A673 (cell line): ENCODE measurements at regions not wholly inside any gene's neighbourhood (a gene's known extent, or its start where the extent isn't known, plus 50 kb on each side); places are given as distances from the start of the nearest gene placed in this dataset.

Experiments used
- BruUV-seq: library from RNA; stranded (reverse); fragments of 400-500 nt; replicated peaks from 2 replicates; lab custom pipeline; 2021; lab: Mats Ljungman, UMichigan
- CTCF ChIA-PET: fragments of 300-600 bp; sonication (Branson Sonifier 250); formaldehyde crosslinking; loops from one replicate; lab custom pipeline; 2022; ENCODE audit warnings: antibody characterized with exemption; lab: Charles Lee
- POLR2A ChIA-PET: fragments of 300-600 bp; sonication (Branson Sonifier 250); formaldehyde crosslinking; loops from one replicate; lab custom pipeline; 2022; ENCODE audit warnings: antibody characterized with exemption; ENCODE audit not compliant: low non-redundant PET; lab: Charles Lee
- DNase-seq: peaks from one replicate; pipeline ENCODE4 v3.0.0-alpha.2; 2015; ENCODE audit warnings: low spot score
- H3K27ac ChIP-seq: fragments of 200-600 bp; sonication (generic); 2 replicates; pipeline ENCODE4 v1.5.1; 2016; ENCODE audit warnings: mixed run types, low read depth, mild to moderate bottlenecking, mixed read lengths, antibody characterized with exemption, low read length; ENCODE audit not compliant: poor library complexity, severe bottlenecking
- H3K27me3 ChIP-seq: fragments of 200-600 bp; sonication (generic); replicated peaks from 2 replicates; pipeline ENCODE4 v1.6.1; 2017; ENCODE audit warnings: mixed run types, low read depth, mild to moderate bottlenecking, mixed read lengths, antibody characterized with exemption, low read length; ENCODE audit not compliant: insufficient read depth, poor library complexity
- H3K36me3 ChIP-seq: fragments of 200-600 bp; sonication (generic); 2 replicates; pipeline ENCODE4 v1.6.1; 2016; ENCODE audit warnings: mixed run types, mild to moderate bottlenecking, mixed read lengths, antibody characterized with exemption, low read length; ENCODE audit not compliant: insufficient read depth, poor library complexity, severe bottlenecking
- H3K4me1 ChIP-seq: fragments of 200-600 bp; sonication (generic); 2 replicates; pipeline ENCODE4 v1.6.1; 2017; ENCODE audit warnings: mixed run types, mild to moderate bottlenecking, mixed read lengths, antibody characterized with exemption, low read length; ENCODE audit not compliant: insufficient read depth, poor library complexity, severe bottlenecking
- H3K4me3 ChIP-seq: fragments of 200-600 bp; sonication (generic); 2 replicates; pipeline ENCODE4 v1.5.1; 2016; ENCODE audit warnings: low read depth, mixed run types, mild to moderate bottlenecking, mixed read lengths, low read length; ENCODE audit not compliant: poor library complexity, severe bottlenecking
- H3K9me3 ChIP-seq: fragments of 200-600 bp; sonication (generic); 2 replicates; pipeline ENCODE4 v1.6.1; 2016; ENCODE audit warnings: mixed run types, low read depth, mild to moderate bottlenecking, mixed read lengths, antibody characterized with exemption, low read length; ENCODE audit not compliant: poor library complexity, severe bottlenecking
- EZH2 ChIP-seq: fragments of 200-600 bp; sonication (generic); IDR thresholded peaks from 2 replicates; pipeline ENCODE4 v1.6.1; 2017; ENCODE audit warnings: borderline replicate concordance, low read depth, mild to moderate bottlenecking, mixed read lengths, antibody characterized with exemption, low read length; ENCODE audit not compliant: poor library complexity, severe bottlenecking
- intact Hi-C: fragments of 100-400 bp; cut with micrococcal nuclease; formaldehyde crosslinking; loops from one replicate; pipeline ENCODE4 v1.10.0; 2022; ENCODE audit not compliant: unreplicated experiment
- TF ChIP-seq, protein P1 (sequence below): fragments of 300-800, 200-600 bp; sonication (generic); conservative IDR thresholded peaks from 2 replicates; pipeline ENCODE4 v1.5.1; 2017; ENCODE audit warnings: low read depth, mild to moderate bottlenecking, antibody characterized with exemption, low read length, moderate library complexity, mixed read lengths

DNA sequence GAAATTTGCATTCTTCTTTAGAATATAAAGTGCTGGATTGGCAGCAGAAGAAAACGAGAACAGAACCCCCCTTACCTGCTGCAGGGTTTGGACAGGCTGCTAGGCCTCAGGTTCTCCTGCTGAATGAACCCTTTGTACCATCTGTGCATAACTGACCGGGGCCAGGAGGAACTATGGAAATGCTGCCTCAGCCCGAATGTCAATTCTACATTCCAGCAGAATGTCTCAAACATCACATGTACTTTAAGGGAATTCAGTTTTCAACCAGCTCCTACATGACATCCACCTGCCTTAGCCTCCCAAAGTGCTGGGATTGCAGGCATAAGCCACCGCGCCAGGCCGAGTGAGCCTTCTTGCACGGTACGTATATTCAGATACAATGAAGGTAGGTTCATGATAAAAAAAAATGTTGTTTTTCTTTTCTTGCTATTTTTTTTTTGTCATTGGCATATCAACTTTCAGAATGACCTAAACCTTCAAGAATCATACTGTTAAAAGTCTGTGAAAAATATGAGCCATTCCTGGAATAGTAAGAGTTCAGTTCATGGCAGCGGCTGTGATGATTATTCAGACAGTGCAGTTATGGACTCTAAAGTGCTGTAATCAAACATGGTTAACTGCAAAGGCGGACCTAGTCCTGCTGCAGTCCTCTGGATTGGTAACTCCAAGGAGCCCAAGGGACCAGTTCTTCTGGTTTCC lies 84.4 kb upstream of the TNS3 start:
- ChIA-PET POLR2A (no interaction called here), CTCF (no interaction called here)
- Histone ChIP-seq H3K9me3 (no peaks in the 10 kb centered on the region), H3K27me3 (no peaks in the 10 kb centered on the region), H3K4me1 (no peaks in the 10 kb centered on the region), H3K36me3 (no peaks in the 10 kb centered on the region), H3K4me3 (no peak overlapping the region), H3K27ac (no peak overlapping the region)
- no TSS peak for BruUV-seq
- intact Hi-C loops = no loop called here
- no peak for TF ChIP-seq EZH2
- TF ChIP-seq, protein P1, sequence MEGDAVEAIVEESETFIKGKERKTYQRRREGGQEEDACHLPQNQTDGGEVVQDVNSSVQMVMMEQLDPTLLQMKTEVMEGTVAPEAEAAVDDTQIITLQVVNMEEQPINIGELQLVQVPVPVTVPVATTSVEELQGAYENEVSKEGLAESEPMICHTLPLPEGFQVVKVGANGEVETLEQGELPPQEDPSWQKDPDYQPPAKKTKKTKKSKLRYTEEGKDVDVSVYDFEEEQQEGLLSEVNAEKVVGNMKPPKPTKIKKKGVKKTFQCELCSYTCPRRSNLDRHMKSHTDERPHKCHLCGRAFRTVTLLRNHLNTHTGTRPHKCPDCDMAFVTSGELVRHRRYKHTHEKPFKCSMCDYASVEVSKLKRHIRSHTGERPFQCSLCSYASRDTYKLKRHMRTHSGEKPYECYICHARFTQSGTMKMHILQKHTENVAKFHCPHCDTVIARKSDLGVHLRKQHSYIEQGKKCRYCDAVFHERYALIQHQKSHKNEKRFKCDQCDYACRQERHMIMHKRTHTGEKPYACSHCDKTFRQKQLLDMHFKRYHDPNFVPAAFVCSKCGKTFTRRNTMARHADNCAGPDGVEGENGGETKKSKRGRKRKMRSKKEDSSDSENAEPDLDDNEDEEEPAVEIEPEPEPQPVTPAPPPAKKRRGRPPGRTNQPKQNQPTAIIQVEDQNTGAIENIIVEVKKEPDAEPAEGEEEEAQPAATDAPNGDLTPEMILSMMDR = no peak
- no peak for DNase-seq

DNA sequence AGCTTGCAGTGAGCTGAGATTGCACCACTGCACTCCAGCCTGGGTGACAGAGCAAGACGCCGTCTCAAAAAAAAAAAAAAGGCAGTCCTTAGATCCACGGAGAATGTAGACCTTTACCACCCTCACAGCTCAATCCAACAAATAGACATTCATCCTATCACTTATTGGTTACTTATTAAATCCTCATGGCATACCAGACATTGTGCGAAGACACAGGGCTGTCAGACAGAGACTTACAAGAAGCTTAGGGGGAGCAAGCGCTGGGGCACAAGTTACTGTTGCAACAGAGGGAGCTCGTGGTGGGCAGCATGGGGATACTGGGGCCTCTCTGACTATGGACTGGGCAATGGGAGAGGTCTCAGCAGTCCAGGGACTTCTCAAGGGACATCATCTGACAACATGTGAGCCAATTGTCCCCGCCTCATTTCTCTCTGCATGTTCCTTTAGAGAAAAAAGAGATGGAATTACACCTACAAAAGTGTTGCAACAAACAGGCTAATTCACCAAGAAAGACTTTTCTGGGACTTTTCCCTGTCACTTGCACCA lies 82.8 kb upstream of the TNS3 start:
- TF ChIP-seq, protein P1 = no peak
- no peak for TF ChIP-seq EZH2
- Histone ChIP-seq H3K36me3 (no peaks in the 10 kb centered on the region), H3K27me3 (no peaks in the 10 kb centered on the region), H3K4me1 (no peaks in the 10 kb centered on the region), H3K9me3 (no peaks in the 10 kb centered on the region), H3K27ac (no peak overlapping the region), H3K4me3 (no peak overlapping the region)
- no TSS peak for BruUV-seq
- DNase-seq = no peak
- ChIA-PET CTCF (no interaction called here), POLR2A (no interaction called here)
- intact Hi-C loops = no loop called here

DNA sequence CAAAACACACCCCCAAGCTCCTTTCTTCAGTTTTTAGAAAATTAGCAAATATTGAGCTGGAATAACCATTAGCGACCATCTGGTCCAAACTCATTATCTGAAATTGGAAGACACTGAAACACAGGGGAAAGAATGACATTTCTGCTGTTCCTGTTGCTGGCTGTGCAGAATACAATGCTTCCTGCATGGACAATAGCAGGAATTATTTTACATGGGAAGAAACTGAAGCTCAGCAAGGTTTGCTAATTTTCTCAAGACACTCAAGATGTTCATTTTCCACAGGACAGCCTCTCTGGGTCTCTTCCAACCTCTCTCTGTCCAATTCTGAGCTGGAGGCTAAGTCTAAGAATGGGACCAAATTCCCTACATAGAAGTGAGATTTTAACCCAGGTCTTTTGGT lies 81.9 kb upstream of the TNS3 start:
- intact Hi-C loops = no loop called here
- ChIA-PET POLR2A (no interaction called here), CTCF (no interaction called here)
- no peak for TF ChIP-seq EZH2
- TF ChIP-seq, protein P1 = no peak
- Histone ChIP-seq H3K27me3 (no peaks in the 10 kb centered on the region), H3K36me3 (no peaks in the 10 kb centered on the region), H3K4me1 (no peaks in the 10 kb centered on the region), H3K27ac (no peak overlapping the region), H3K4me3 (no peak overlapping the region), H3K9me3 (no peaks in the 10 kb centered on the region)
- no peak for DNase-seq
- BruUV-seq = no TSS peak
